GM12874 (cell line): ENCODE measurements at regions not wholly inside any gene's neighbourhood (a gene's known extent, or its start where the extent isn't known, plus 50 kb on each side); places are given as distances from the start of the nearest gene placed in this dataset.

ENCODE experiments used
- TF ChIP-seq, protein P1 (sequence below): IDR thresholded peaks from 2 replicates; pipeline ENCODE4 v1.5.1; 2011; ENCODE audit warnings: low read depth, mild to moderate bottlenecking, control low read depth, low read length, moderate library complexity; ENCODE audit not compliant: insufficient read depth

GRCh38 chr5:3787604-3788003 lies 192.0 kb downstream of the IRX1 start:
- TF ChIP-seq, protein P1, sequence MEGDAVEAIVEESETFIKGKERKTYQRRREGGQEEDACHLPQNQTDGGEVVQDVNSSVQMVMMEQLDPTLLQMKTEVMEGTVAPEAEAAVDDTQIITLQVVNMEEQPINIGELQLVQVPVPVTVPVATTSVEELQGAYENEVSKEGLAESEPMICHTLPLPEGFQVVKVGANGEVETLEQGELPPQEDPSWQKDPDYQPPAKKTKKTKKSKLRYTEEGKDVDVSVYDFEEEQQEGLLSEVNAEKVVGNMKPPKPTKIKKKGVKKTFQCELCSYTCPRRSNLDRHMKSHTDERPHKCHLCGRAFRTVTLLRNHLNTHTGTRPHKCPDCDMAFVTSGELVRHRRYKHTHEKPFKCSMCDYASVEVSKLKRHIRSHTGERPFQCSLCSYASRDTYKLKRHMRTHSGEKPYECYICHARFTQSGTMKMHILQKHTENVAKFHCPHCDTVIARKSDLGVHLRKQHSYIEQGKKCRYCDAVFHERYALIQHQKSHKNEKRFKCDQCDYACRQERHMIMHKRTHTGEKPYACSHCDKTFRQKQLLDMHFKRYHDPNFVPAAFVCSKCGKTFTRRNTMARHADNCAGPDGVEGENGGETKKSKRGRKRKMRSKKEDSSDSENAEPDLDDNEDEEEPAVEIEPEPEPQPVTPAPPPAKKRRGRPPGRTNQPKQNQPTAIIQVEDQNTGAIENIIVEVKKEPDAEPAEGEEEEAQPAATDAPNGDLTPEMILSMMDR, result no peak

DNA sequence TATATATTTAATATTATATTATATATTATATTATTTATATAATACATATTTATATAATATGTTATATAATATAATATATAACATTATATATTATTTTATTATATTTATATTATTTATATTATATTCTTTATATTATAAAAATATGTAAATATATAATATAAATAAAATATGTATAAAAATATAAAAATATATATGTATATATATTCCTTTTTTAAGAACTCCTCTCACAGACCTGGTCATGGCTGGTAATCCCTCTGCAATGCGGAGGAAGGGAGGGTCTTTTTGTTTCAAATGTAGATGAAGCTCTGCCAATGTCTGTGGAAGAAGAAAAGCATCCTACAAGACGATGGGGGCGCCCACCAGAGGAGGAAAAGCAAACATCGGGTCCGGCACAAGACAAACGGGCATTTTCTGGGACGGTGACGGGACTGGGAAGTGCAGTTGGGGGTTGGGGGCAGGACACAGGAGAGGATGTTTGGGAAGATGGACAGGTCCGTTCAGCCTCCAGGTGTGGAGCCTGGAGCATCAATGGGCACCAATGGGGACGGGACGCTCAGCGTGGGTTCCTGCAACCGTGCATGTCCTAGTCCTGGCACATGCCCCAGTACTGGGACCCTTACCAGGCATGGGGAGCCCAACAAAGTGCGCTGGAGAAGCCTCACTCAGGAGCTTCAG lies 194.0 kb downstream of the IRX1 start:
- TF ChIP-seq, protein P1, result no peak

- TF ChIP-seq, protein P1, result no peak
Observed at GRCh38 chr5:3793162-3793561, 197.5 kb downstream of the IRX1 start.

DNA sequence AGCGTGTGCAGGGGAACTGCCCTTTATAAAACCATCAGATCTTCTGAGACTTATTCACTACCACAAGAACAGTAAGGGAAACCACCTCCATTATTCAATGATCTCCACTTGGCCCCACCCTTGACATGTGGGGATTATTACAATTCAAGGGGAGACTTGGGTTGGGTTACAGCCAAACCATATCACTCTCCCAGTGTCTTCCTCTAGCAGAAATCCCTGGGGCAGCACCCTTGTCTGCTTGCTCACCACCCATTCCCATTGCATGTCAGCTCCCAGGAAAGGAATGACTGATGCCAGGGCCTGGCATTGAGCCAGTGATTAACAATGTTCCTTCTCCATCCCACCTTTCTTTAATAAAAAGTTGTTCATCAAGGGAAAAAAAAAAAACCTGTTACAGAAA lies 199.0 kb downstream of the IRX1 start:
- TF ChIP-seq, protein P1, result no peak

DNA sequence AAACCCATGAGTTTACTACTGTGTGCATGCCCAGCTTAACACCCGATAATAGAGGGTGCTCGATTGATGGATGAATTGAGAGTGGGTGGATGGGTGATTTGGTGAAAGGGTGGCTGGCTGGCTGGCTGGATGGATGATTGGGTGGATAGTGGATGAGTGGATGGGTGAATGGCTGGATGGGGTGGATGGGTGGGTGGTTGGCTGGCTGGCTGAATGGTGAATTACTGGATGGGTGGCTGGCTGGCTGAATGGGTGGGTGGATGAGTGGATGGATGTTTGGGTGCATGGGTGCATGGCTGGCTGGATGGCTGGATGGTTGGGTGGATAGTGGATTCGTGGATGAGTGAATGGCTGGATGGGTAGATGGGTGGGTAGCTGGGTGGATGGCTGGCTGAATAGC lies 201.1 kb downstream of the IRX1 start:
- TF ChIP-seq, protein P1, result no peak

DNA sequence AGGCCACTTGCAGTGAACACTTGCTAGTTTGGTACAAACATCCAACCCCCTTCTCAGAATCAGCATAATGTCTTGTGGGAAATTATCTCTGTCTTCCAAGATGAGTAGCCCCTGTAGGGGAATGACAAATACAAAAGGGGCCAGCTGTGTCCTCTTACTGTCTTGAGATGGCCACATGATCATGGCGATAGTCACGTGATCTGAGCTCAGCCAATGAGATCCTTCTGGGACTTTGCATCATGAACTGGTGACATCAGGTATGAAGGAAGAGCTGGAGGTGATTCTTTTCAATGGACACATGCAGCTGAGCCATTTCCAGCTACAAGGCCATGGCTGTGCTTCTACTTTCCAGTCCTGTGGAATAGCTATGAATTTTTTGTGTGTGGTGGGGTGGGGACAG lies 206.3 kb downstream of the IRX1 start:
- TF ChIP-seq, protein P1, result no peak

DNA sequence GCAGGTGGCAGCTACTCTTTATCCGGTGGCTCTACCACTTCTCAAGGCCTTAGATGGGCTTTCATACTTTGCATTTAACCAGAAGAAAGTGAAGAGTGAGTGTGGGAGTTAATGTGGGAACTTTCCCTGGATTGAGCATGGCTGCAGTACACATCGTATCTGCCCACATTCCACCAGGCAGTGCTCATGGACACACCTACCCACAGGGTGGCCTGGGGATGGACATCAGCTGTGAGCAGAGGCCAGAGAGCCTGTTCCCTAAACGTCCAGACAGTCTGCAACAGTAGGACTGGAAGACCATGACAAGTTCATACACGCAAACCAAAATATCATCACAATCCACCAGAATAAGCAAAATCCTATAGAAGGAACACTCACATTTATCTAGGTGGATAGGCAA lies 213.8 kb downstream of the IRX1 start:
- TF ChIP-seq, protein P1, result no peak
